GM21528 (cell line): ENCODE measurements at regions not wholly inside any gene's neighbourhood (a gene's known extent, or its start where the extent isn't known, plus 50 kb on each side); places are given as distances from the start of the nearest gene placed in this dataset.

ENCODE experiments used
- ATAC-seq: cut with Tn5 transposase; IDR thresholded peaks from one replicate; pipeline ENCODE4 v1.9.1; 2021; ENCODE audit warnings: mild to moderate bottlenecking, moderate library complexity; ENCODE audit not compliant: unreplicated experiment, low FRiP score

- no peak for ATAC-seq
Observed at GRCh38 chr6:103047567-103047966, 1654.1 kb downstream of the GRIK2 start.

GRCh38 chr6:103042336-103042735 lies 1648.8 kb downstream of the GRIK2 start:
- ATAC-seq, result no peak

- no peak for ATAC-seq
Observed at GRCh38 chr6:103036846-103037245, 1643.3 kb downstream of the GRIK2 start.

GRCh38 chr6:103027271-103027931 lies 1633.9 kb downstream of the GRIK2 start:
- ATAC-seq, result no peak

GRCh38 chr6:103018426-103018825 lies 1624.9 kb downstream of the GRIK2 start:
- ATAC-seq, result no peak

GRCh38 chr6:103017878-103018277 lies 1624.4 kb downstream of the GRIK2 start:
- ATAC-seq, result no peak

- ATAC-seq, result no peak
Observed at GRCh38 chr6:103011605-103012004, 1618.1 kb downstream of the GRIK2 start.

- ATAC-seq, result no peak
Observed at GRCh38 chr6:103002282-103002681, 1608.8 kb downstream of the GRIK2 start.

- no peak for ATAC-seq
Observed at GRCh38 chr6:103001724-103002123, 1608.2 kb downstream of the GRIK2 start.

- no peak for ATAC-seq
Observed at GRCh38 chr6:103000688-103001087, 1607.2 kb downstream of the GRIK2 start.

GRCh38 chr6:102995491-102995890 lies 1602.0 kb downstream of the GRIK2 start:
- no peak for ATAC-seq

GRCh38 chr6:102994866-102995265 lies 1601.4 kb downstream of the GRIK2 start:
- no peak for ATAC-seq

GRCh38 chr6:102986086-102986485 lies 1592.6 kb downstream of the GRIK2 start:
- no peak for ATAC-seq

- ATAC-seq, result no peak
Observed at GRCh38 chr6:102984357-102984756, 1590.8 kb downstream of the GRIK2 start.

GRCh38 chr6:102981490-102982015 lies 1588.0 kb downstream of the GRIK2 start:
- ATAC-seq, result no peak

GRCh38 chr6:102980951-102981350 lies 1587.4 kb downstream of the GRIK2 start:
- ATAC-seq, result no peak

- no peak for ATAC-seq
Observed at GRCh38 chr6:102961902-102962301, 1568.4 kb downstream of the GRIK2 start.

GRCh38 chr6:102950967-102951366 lies 1557.5 kb downstream of the GRIK2 start:
- no peak for ATAC-seq

- no peak for ATAC-seq
Observed at GRCh38 chr6:102944475-102944874, 1551.0 kb downstream of the GRIK2 start.

GRCh38 chr6:102942206-102942605 lies 1548.7 kb downstream of the GRIK2 start:
- ATAC-seq, result no peak

- no peak for ATAC-seq
Observed at GRCh38 chr6:102936959-102937358, 1543.5 kb downstream of the GRIK2 start.

- ATAC-seq, result no peak
Observed at GRCh38 chr6:102928109-102928508, 1534.6 kb downstream of the GRIK2 start.

GRCh38 chr6:102918161-102918560 lies 1524.7 kb downstream of the GRIK2 start:
- no peak for ATAC-seq
